GM12875 (cell line): ENCODE measurements at regions not wholly inside any gene's neighbourhood (a gene's known extent, or its start where the extent isn't known, plus 50 kb on each side); places are given as distances from the start of the nearest gene placed in this dataset.

Experiments used
- H3K4me3 ChIP-seq: one replicate; pipeline ENCODE4 v1.5.1; 2011; ENCODE audit warnings: low read depth, low read length, control low read depth
- CTCF ChIP-seq: IDR thresholded peaks from 2 replicates; pipeline ENCODE4 v1.5.1; 2011; ENCODE audit warnings: low read depth, mild to moderate bottlenecking, control low read depth, inconsistent platforms, low read length, moderate library complexity, borderline replicate concordance; ENCODE audit not compliant: insufficient read depth

GRCh38 chr11:128297091-128297651 lies 290.2 kb downstream of the ETS1 start:
- no peak for TF ChIP-seq CTCF
- H3K4me3 ChIP-seq, result no peak overlapping the region

GRCh38 chr11:128294671-128295050 lies 292.7 kb downstream of the ETS1 start:
- TF ChIP-seq CTCF, result no peak
- no peak overlapping the region for H3K4me3 ChIP-seq

GRCh38 chr11:128294001-128294670 lies 293.2 kb downstream of the ETS1 start:
- no peak for TF ChIP-seq CTCF
- no peak overlapping the region for H3K4me3 ChIP-seq

- TF ChIP-seq CTCF, result no peak
- no peak overlapping the region for H3K4me3 ChIP-seq
These were observed 295.5 kb downstream of the ETS1 start for GRCh38 chr11:128291835-128292234.

- no peak overlapping the region for H3K4me3 ChIP-seq
- TF ChIP-seq CTCF, result no peak
These were observed 296.4 kb downstream of the ETS1 start for GRCh38 chr11:128291007-128291406.

- TF ChIP-seq CTCF, result peak; percentile 63; the same call in 1 of the 2 replicates
- H3K4me3 ChIP-seq, result peak overlapping the region; percentile 37
These were observed 297.1 kb downstream of the ETS1 start for GRCh38 chr11:128290106-128290840.
